Dermis blood vessel endothelial cell (primary cell): ENCODE measurements at regions not wholly inside any gene's neighbourhood (a gene's known extent, or its start where the extent isn't known, plus 50 kb on each side); places are given as distances from the start of the nearest gene placed in this dataset.

Source experiments
- DNase-seq: peaks from one replicate; pipeline ENCODE4 v3.0.0; 2010

DNA sequence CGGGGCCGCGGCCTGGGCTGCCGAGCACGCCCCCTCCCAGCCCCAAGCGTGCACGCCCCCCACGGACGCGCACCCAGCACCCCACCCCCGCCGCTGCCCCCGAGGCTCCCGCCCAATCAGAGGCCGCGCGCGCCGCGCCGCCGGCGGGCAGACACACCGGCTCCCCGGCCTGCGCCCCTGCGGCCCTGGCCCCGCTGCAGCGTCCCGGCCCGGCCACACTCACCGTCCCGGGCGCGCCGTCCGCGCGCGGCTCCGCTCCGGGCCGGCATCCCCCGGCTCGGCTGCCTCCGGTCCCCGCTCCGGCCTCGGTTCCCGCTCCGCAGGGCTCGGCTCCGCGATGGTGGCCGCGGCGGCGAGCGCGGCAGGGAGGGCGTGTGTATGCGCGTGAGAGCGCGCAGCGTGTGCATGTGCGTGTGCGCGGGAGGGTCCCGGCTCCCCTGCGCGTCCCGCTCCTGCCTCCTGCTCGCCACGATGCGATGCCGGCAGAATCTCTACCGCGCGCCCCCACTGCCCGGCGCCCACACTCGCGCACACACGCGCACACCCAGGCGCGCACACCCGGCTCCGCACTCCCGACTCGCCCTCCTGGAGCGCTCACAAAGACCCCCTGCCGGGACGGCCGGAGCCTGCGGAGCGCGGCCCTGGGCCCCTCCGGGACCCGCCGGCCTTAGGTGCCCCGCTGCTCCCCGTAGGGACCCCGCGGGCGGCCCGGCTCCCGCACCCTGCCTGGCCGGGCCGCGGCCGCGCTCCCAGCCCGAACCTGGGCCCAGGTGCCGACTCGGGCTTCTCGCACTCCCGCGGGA, 186.5 kb upstream of the LINGO1 start:
- no peak for DNase-seq

DNA sequence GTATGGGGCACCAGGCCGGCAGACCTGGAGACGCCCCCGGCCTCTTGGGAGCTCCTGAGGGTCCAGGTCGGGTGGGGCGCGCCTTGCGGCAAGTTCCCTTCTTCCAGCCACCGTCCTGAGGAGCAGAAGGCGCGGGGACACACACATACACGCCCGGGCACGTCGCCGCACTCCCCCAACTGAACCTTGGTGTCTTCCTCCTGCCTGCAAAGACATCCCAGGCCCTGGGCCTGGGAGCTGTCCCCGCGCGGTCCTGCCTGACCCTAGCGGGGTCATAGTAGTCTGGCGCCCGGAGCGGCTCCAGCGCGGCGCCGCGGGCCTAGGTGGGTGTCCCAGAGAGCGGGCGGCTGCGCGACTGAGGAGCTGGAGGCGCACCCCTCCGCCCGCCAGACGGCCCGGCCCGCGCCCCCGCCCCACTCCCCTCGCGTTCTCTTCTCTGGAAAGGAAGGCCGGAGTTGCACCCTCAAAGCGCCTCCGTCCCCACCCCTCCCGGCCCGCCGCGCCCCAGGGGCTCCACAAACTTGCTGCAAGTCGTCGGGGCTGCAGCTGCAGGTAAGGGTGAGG, 185.9 kb upstream of the LINGO1 start:
- DNase-seq, result no peak

DNA sequence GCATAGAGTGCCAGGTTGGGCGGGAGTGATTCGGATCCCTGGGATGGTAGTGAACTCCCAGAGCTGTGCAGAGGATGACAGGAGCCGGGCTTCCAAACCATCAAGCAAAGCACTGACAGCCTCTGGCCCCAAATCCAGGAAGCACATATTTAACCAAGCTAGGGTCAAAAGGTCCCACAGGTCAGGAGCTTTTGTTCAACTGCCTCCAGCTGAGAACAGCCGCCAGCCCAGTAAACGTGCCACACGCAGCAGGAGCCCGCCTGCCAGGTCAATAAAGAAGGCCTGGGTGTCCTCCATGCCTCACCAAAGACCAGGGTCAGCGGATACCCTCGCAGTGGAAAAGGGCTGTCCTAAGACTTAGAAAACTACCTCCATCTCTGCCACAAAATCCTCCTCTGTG, 184.7 kb upstream of the LINGO1 start:
- no peak for DNase-seq

- no peak for DNase-seq
Observed at GRCh38 chr15:77816983-77817382, 184.3 kb upstream of the LINGO1 start.

- DNase-seq, result no peak
Observed at GRCh38 chr15:77815015-77815414, 182.3 kb upstream of the LINGO1 start.

DNA sequence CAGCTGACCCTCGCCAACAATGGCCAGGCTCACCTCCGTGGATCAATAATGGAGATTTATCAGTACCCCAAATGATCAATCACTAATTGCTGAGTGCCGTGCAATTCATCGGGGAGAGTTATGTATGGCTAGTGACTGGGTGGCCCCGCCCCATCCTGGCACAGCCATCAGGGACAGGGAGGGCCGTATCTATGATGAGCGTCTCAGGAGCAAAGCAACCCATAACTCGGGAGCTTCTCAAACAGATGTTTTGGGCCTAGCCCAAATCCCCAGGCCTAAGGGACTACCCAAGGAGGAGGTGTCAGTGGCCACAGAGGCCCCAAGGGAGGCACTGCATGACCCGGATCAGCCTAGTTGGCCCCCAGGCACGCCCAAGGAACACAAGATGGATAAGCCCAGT, 180.0 kb upstream of the LINGO1 start:
- DNase-seq, result no peak

- DNase-seq, result no peak
Observed at GRCh38 chr15:77811270-77811669, 178.6 kb upstream of the LINGO1 start.

- no peak for DNase-seq
Observed at GRCh38 chr15:77810130-77810571, 177.4 kb upstream of the LINGO1 start.

DNA sequence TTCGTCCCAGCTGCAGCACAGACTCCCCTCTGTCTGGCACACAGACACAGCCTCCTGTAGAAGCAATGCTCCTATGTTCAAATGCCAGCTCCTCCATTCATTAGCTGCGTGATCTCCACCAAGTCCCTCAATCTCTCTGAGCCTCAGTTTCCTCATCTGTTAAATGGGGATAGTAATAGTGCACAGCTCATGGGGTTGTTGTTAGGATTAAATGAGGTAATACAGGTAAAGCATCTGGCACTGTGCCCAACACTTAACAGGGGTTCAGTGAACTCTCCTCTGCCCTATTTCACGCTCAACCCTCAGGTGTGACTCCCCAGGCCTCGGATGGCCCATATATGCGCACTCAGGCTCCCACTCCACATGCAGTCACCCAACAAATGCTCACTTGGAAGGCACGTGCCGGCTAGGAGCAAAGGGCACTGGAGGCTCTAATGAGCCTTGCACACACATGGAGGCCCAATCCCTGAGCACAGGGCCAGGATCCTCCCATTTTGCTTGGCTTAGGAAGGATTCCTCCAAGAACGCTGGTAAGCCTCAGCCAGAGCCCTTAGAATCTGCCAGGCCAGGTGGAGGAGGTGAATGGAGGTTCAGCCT, 176.0 kb upstream of the LINGO1 start:
- DNase-seq, result no peak

GRCh38 chr15:77808075-77808474, 175.4 kb upstream of the LINGO1 start:
- DNase-seq, result no peak

GRCh38 chr15:77807611-77808010, 174.9 kb upstream of the LINGO1 start:
- no peak for DNase-seq

DNA sequence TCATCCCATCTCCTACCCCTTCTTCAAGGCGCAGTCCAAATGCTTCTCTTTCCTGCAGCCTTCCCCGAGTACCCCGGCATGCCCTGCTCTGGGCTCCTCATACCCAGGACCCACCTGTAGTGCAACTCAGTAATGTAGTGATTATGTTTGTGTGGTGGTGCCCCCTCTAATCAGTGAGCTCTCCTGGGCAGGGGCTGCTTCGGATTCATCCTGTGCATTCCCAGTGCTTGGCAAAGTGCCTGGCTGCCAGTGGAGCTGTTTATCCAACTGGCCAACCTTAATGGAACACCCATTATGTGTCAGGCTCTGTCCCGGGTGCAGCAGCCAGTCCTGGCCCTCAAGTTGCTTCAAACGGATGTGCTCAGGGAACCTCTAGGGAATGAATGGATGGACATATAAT, 174.4 kb upstream of the LINGO1 start:
- no peak for DNase-seq

DNA sequence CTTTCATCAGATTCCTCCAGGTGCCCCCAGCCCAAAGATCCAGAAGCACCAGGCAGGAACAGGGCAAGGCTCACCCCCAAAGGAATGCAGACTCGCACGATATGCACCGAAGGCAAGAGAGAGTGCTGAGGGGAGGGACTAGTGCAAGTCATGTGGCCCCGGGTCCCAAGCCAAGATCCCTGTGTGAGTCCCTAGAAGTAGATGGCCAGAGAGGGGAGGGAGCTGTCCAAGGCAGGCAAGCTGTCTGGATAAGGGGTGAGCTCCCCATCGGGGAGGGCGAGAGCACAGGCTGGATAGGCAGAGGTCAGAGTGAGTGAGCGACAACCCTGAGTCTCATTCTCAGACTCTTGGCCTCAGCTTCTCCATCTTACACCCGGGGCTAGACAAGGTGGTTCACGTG, 171.5 kb upstream of the LINGO1 start:
- DNase-seq, result no peak

DNA sequence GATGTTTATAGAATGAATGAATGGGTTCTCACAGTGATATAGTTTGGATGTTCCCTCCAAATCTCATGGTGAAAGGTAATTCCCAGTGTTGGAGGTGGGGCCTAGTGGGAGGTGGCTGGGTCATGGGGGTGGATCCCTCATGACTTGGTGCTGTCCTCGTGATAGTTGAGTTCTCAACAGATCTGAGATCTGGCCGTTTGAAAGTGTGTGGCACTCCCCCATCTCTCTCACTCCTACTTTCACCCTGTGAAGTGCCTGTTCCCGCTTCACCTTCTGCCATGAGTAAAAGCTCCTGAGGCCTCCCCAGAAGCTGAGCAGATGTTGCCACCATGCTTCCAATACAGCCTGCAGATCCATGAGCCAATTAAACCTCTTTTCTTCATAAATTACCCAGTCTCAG, 170.8 kb upstream of the LINGO1 start:
- no peak for DNase-seq

GRCh38 chr15:77800305-77800704, 167.6 kb upstream of the LINGO1 start:
- no peak for DNase-seq

DNA sequence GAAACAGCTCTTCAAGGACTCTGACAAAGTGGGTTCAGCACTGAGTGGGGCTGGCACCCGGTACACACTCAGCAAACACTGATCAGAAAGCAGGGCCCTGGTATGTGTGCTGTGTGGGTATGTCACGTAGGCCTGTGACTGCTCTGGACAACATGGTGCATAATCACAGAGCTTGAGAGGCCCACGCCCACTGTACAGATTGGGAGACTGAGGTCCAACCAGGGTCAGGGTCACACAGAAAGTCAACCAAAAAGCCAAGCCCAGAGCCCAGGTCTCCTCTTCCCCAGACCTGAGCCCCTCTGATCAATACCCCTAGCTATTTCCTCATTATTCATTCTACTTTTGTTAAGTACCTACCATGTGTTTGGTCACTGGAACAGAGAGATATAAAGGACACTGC, 166.1 kb upstream of the LINGO1 start:
- DNase-seq, result no peak

DNA sequence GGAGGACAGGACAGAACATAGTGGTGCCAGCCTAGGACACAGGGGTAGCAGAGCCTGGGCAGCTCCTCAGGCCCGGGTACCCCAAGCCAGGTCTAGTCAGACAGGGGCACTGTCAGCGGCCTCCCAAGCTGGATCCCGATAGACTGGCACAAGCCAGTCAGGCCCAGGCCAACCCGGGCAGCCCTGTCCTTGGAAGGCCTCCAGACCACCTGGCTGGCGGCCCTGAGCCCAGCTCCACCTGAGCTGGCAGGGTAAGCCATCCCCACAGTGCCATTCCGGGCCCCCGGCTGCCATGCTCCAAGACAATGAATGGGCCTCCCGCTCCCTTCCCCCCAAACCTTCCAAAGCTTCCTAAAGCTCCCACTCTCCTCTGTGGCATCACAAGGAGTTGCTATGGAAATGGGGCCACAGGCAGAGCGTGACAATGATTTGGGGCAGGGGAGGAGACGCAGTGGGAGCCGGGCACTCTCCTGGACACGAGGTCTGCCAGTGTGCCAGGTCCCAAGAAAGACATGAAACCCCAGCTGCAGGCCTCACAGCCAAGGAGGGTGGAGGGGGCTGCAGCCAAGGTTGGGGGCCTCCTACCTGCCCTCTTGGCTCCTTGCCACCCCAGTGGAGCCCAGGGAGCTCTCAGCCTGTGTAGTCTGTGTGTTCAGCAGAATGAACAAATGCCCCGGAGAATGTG, 165.6 kb upstream of the LINGO1 start:
- no peak for DNase-seq

- no peak for DNase-seq
Observed at GRCh38 chr15:77797270-77797669, 164.6 kb upstream of the LINGO1 start.

- DNase-seq, result no peak
Observed at GRCh38 chr15:77796046-77796729, 163.5 kb upstream of the LINGO1 start.

DNA sequence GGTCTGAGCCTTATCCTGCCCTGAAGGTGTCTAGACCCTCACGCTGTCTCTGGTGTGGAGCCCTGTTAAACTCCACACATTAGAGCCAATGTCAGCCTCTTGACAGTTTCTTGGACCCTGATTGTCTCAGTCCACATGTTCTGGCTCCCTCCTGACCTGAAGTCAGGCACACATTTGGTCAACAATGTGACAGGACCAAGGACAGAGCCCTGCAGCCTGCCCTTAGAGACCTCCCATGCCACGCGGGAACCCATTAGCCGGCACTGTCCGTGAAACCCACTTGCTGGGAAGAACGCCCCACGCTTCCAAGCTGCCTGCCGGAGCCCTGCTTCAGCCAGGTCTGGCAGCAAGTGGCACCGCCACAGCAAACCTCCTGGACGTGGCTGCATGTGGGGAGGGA, 162.7 kb upstream of the LINGO1 start:
- DNase-seq, result no peak

DNA sequence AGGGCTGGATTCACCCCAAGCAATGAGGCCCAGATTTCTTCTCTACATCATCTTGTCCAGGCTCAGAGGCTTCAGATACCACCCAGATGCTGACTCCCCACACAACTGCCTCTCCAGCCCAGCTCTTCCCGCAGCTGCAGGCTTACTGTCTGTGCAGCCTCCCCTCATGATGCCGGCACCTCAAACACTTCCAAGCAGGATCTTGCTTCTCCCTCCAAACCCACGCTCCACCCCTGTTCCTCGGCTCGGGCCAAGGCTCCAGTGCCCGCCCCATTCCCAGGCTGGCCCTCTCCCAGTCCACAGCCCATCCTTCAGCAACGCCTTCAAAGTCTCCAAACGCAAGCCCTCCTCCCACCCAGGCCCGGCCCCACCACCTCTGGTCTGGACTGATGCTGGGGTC, 159.2 kb upstream of the LINGO1 start:
- DNase-seq, result no peak

DNA sequence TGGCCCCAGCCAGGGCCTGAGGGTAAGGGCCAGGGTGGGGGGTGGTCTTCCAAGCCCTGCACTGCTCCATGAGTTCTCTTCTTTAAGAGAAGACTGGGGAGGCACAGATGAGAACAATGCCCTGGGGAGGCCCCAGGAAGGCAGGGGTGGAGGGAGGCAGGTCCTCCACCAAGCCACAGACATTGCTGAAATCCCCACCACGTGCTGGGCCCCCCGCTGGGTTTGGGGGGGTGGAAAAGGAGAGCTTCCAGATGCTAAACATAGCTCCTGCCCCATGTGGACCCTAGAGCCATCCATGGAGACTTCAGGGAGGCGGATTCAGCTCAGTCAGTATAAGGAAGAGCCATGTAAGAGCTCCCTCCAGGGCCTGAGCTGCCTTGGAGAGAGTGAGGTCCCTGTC, 157.8 kb upstream of the LINGO1 start:
- DNase-seq, result no peak

DNA sequence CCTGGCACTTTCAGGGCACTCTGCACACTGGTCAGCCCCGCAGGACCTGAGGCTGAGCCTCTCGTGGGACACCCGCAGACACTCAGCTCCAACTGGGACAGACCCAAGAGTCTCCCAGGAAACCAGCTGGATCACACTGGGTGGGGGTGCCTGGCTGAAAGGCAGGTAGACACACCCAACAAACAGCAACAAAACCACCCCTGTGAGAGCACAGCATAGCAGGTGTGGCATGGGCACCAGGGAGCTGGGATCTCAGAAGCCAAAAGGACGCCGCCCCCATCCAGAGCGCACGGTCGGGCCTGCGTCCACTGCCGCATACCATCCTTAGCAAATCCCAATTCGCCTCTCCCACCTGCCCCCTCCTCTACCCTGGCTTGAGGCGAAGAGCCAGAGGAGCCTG, 154.2 kb upstream of the LINGO1 start:
- no peak for DNase-seq
